ENCODE measurements at regions not wholly inside any gene's neighbourhood (a gene's known extent, or its start where the extent isn't known, plus 50 kb on each side); places are given as distances from the start of the nearest gene placed in this dataset.

- no peak for TF ChIP-seq CTCF (conservative IDR thresholded peaks at IDR 0.05)
- no peak for TF ChIP-seq ZFX (IDR thresholded peaks at IDR 0.05)
Measured at GRCh38 chrX:112555831-112556230, 123.9 kb downstream of the LHFPL1 start.
